ENCODE measurements at regions not wholly inside any gene's neighbourhood (a gene's known extent, or its start where the extent isn't known, plus 50 kb on each side); places are given as distances from the start of the nearest gene placed in this dataset.
A peak's percentile ranks its signal among the peaks of the same experiment; 100 is the strongest.
"Not testable (repeated sequence)": the region's sequence is repeated elsewhere in the genome, so short reads cannot be mapped to it uniquely, and the experiment has no call there.

DNA sequence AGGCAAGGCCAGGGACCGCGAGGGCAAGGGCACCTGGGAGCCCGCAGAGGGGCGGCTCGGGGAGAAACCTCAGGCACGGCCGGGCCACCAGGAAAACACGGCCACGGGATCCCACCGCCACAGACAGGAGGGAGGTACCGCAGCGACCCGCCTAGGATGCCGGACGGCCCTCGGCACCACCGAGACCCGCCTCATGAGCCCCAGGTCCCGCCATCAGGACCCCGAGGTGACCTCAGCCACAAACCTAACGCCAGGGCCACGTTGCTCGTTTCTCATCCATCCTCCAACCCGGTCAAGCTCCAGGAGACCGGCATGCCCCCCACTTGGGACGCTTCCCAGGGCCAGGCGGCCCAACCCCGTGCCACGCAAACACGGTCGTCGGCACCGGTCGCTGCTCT is 95.2 kb upstream of the ANKRD30BL start:
- not testable (repeated sequence) for DNase-seq; H3K4me3 ChIP-seq (ENCODE audit: low read length); H3K4me2 ChIP-seq (ENCODE audit: low read depth, low read length, poor library complexity, severe bottlenecking); H2AFZ ChIP-seq (ENCODE audit: low read length); H3K27me3 ChIP-seq (ENCODE audit: low read length); H3K9me2 ChIP-seq (replicated peaks; ENCODE audit: insufficient read depth, low read length); H3K4me1 ChIP-seq (ENCODE audit: low read length); H3K36me3 ChIP-seq (ENCODE audit: insufficient read depth, low read length); H3K9me3 ChIP-seq (ENCODE audit: low read length); H3K79me2 ChIP-seq (ENCODE audit: low read length); H3K27ac ChIP-seq (ENCODE audit: low read length); H3K9ac ChIP-seq (ENCODE audit: low read length); H4K20me1 ChIP-seq (ENCODE audit: insufficient read depth, low read depth, low read length)

DNA sequence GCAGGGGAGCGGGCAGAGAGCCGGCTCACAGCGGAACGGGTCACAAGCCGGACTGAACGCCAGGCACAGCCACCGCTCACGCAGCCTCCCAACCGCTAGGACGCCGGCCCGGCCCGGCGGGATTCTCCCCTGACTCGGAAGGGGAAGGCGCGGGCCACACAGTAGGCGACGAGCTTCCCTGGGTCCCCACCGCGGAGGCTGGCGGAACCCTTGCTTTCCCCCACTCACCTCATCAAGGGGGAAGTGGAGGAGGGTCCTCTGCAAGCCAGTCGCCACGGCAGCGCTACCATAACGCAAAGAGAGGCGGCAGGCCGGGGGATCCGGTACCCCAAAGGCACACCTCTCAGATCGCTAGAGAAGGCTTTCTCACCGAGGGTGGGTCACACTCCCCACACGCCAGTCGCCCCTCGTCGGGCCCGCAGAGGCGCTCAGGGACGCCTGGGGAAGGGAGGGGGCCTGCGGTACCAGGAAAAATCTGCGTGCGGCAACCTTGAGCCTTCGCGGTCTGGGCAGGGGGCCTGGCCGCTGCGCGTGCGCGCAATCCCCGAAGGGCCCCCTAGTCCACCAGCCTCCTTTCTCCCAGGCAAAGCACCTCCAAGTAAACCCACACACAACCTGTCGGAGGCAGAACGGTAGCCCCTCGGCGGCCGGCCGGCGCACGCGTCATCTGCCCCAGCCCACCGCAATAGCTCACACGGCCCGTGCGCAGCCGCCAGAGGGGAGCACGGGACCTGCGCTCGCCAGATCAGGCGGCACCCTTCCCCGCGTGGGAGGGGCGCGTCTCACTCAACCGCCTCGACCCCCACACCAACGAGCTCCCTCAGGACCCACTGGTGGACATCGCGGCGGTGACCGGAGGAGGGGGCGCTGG is 95.8 kb upstream of the ANKRD30BL start:
- not testable (repeated sequence) for H3K9me3 ChIP-seq (ENCODE audit: low read length); H3K27ac ChIP-seq (ENCODE audit: low read length); H2AFZ ChIP-seq (ENCODE audit: low read length); H3K27me3 ChIP-seq (ENCODE audit: low read length); H3K79me2 ChIP-seq (ENCODE audit: low read length); H3K4me3 ChIP-seq (ENCODE audit: low read length); H3K36me3 ChIP-seq (ENCODE audit: insufficient read depth, low read length); H3K9ac ChIP-seq (ENCODE audit: low read length); H3K9me2 ChIP-seq (replicated peaks; ENCODE audit: insufficient read depth, low read length); H3K4me2 ChIP-seq (ENCODE audit: low read depth, low read length, poor library complexity, severe bottlenecking); DNase-seq; H4K20me1 ChIP-seq (ENCODE audit: insufficient read depth, low read depth, low read length); H3K4me1 ChIP-seq (ENCODE audit: low read length)

DNA sequence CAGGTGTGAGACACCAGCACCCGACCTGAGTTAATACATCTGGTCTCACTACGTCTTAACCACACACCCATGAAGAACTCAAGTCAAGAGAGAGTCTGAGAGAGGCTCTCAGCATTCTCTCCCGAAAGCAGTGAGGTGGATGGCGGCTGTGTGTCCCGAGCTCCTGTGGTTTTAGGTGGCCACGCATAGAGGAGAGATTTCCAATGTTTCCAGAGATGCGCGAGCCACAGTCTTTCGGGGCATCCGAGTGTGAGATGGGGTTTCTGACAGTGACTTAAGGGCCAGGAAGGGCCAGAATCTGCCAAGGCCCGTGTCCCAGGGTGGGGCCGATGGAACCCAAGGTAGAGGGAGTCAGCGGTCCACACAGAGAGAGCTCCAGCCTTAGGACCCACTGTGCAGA is 97.5 kb upstream of the ANKRD30BL start:
- H2AFZ ChIP-seq (ENCODE audit: low read length); H3K4me3 ChIP-seq (ENCODE audit: low read length); H3K4me2 ChIP-seq (ENCODE audit: low read depth, low read length, poor library complexity, severe bottlenecking); H3K9me3 ChIP-seq (ENCODE audit: low read length); H3K27me3 ChIP-seq (ENCODE audit: low read length); H3K9ac ChIP-seq (ENCODE audit: low read length); H4K20me1 ChIP-seq (ENCODE audit: insufficient read depth, low read depth, low read length); H3K9me2 ChIP-seq (replicated peaks; ENCODE audit: insufficient read depth, low read length); H3K79me2 ChIP-seq (ENCODE audit: low read length); H3K4me1 ChIP-seq (ENCODE audit: low read length); DNase-seq; H3K27ac ChIP-seq (ENCODE audit: low read length); H3K36me3 ChIP-seq (ENCODE audit: insufficient read depth, low read length): not testable (repeated sequence)

DNA sequence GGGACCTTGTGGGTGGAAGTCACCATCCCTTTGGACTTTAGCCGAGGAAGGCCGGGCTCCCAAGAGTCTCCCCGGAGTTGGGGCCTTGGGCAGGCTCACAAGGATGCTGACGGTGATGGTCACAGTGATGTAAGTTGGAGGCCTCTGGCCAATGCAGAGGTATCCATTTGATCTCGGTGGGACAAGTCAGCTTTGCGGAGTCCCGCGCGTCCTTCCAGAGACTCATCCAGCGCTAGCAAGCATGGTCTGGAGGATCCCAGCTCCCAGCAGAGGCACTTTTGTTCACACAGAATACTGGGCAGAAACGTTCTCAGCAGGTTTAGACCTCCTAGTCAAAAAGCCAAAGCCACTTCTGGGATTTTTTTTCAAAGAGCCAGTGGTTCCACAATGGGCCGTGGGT is 103.8 kb upstream of the ANKRD30BL start:
- not testable (repeated sequence) for H3K9me2 ChIP-seq (replicated peaks; ENCODE audit: insufficient read depth, low read length); H3K4me2 ChIP-seq (ENCODE audit: low read depth, low read length, poor library complexity, severe bottlenecking); DNase-seq; H2AFZ ChIP-seq (ENCODE audit: low read length); H3K27me3 ChIP-seq (ENCODE audit: low read length); H3K4me3 ChIP-seq (ENCODE audit: low read length); H3K27ac ChIP-seq (ENCODE audit: low read length); H3K36me3 ChIP-seq (ENCODE audit: insufficient read depth, low read length); H3K9ac ChIP-seq (ENCODE audit: low read length); H3K9me3 ChIP-seq (ENCODE audit: low read length); H4K20me1 ChIP-seq (ENCODE audit: insufficient read depth, low read depth, low read length); H3K79me2 ChIP-seq (ENCODE audit: low read length)
- peaks cover 40% of the 10 kb centered on the region for H3K4me1 ChIP-seq (ENCODE audit: low read length)

- Histone ChIP-seq H3K27me3 (ENCODE audit: low read length) (no peaks in the 10 kb centered on the region), H3K4me3 (ENCODE audit: low read length) (peak overlapping the region; percentile 29; the same call in 1 of the 2 replicates), H4K20me1 (ENCODE audit: insufficient read depth, low read depth, low read length) (no peaks in the 10 kb centered on the region), H2AFZ (ENCODE audit: low read length) (no peak overlapping the region; the same call in 1 of the 2 replicates), H3K4me1 (ENCODE audit: low read length) (peaks cover 49% of the 10 kb centered on the region), H3K27ac (ENCODE audit: low read length) (no peak overlapping the region), H3K79me2 (ENCODE audit: low read length) (no peaks in the 10 kb centered on the region), H3K36me3 (ENCODE audit: insufficient read depth, low read length) (no peaks in the 10 kb centered on the region), H3K9me2 (replicated peaks; ENCODE audit: insufficient read depth, low read length) (no peaks in the 10 kb centered on the region), H3K9ac (ENCODE audit: low read length) (peak overlapping the region; percentile 67; the same call in 1 of the 2 replicates), H3K9me3 (ENCODE audit: low read length) (no peaks in the 10 kb centered on the region), H3K4me2 (ENCODE audit: low read depth, low read length, poor library complexity, severe bottlenecking) (peak overlapping the region; percentile 55)
- no peak for DNase-seq
Observed at GRCh38 chr2:132267105-132267497, 105.3 kb upstream of the ANKRD30BL start.

GRCh38 chr2:132267498-132268283 is 105.9 kb upstream of the ANKRD30BL start:
- H2AFZ ChIP-seq (ENCODE audit: low read length); H3K79me2 ChIP-seq (ENCODE audit: low read length); H3K36me3 ChIP-seq (ENCODE audit: insufficient read depth, low read length); H4K20me1 ChIP-seq (ENCODE audit: insufficient read depth, low read depth, low read length); H3K9me2 ChIP-seq (replicated peaks; ENCODE audit: insufficient read depth, low read length); H3K9me3 ChIP-seq (ENCODE audit: low read length); H3K27me3 ChIP-seq (ENCODE audit: low read length): not testable (repeated sequence)
- DNase-seq: peak; percentile 63
- peaks cover 49% of the 10 kb centered on the region for H3K4me1 ChIP-seq (ENCODE audit: low read length)
- H3K9ac ChIP-seq (ENCODE audit: low read length): peak overlapping the region; percentile 67
- peak overlapping the region; percentile 55 for H3K4me2 ChIP-seq (ENCODE audit: low read depth, low read length, poor library complexity, severe bottlenecking)
- peak overlapping the region; percentile 29 for H3K4me3 ChIP-seq (ENCODE audit: low read length)
- peak overlapping the region; percentile 66; the same call in 1 of the 2 replicates for H3K27ac ChIP-seq (ENCODE audit: low read length)

GRCh38 chr2:132268284-132268976 is 106.7 kb upstream of the ANKRD30BL start:
- Histone ChIP-seq H3K4me2 (ENCODE audit: low read depth, low read length, poor library complexity, severe bottlenecking) (peak overlapping the region; percentile 55), H3K4me1 (ENCODE audit: low read length) (peaks cover 49% of the 10 kb centered on the region), H2AFZ (ENCODE audit: low read length) (peak overlapping the region; percentile 66; the same call in 1 of the 2 replicates), H3K4me3 (ENCODE audit: low read length) (peak overlapping the region; percentile 29; the same call in 1 of the 2 replicates), H3K9ac (ENCODE audit: low read length) (peak overlapping the region; percentile 67), H3K27ac (ENCODE audit: low read length) (peak overlapping the region; percentile 77)
- not testable (repeated sequence) for H3K27me3 ChIP-seq (ENCODE audit: low read length); H4K20me1 ChIP-seq (ENCODE audit: insufficient read depth, low read depth, low read length); H3K9me2 ChIP-seq (replicated peaks; ENCODE audit: insufficient read depth, low read length); H3K36me3 ChIP-seq (ENCODE audit: insufficient read depth, low read length); H3K9me3 ChIP-seq (ENCODE audit: low read length); H3K79me2 ChIP-seq (ENCODE audit: low read length)
- DNase-seq: peak; percentile 93
